GM23338 (cell line): ENCODE measurements at regions not wholly inside any gene's neighbourhood (a gene's known extent, or its start where the extent isn't known, plus 50 kb on each side); places are given as distances from the start of the nearest gene placed in this dataset.

Experiments
- ATAC-seq: fragments of 200-7000 bp; cut with Tn5 transposase; 3 replicates; pipeline ENCODE4 v1.9.1; 2020
- DNase-seq: peaks from one replicate; pipeline ENCODE4 v3.0.0-alpha.2; 2015; ENCODE audit warnings: low spot score
- H2AFZ ChIP-seq: fragments of 200-600 bp; sonication (generic); 2 replicates; pipeline ENCODE4 v1.8.0; 2016; ENCODE audit warnings: antibody characterized with exemption, mild to moderate bottlenecking, moderate library complexity
- H3F3A ChIP-seq: fragments of 200-600 bp; sonication (generic); replicated peaks from 2 replicates; pipeline ENCODE4 v1.8.0; 2017; ENCODE audit warnings: antibody characterized with exemption, mixed run types, low read depth
- H3K27ac ChIP-seq: fragments of 200-600 bp; sonication (generic); 2 replicates; pipeline ENCODE4 v1.6.1; 2016; ENCODE audit warnings: low read depth
- H3K27me3 ChIP-seq: fragments of 200-600 bp; sonication (generic); 2 replicates; pipeline ENCODE4 v1.8.0; 2016; ENCODE audit warnings: mild to moderate bottlenecking, mixed run types, moderate library complexity; ENCODE audit not compliant: insufficient read depth
- H3K36me3 ChIP-seq: fragments of 200-600 bp; sonication (generic); 2 replicates; pipeline ENCODE4 v1.8.0; 2016; ENCODE audit warnings: mild to moderate bottlenecking; ENCODE audit not compliant: insufficient read depth
- H3K4me1 ChIP-seq: fragments of 200-600 bp; sonication (generic); 2 replicates; pipeline ENCODE4 v1.8.0; 2016; ENCODE audit warnings: mild to moderate bottlenecking, moderate library complexity; ENCODE audit not compliant: insufficient read depth
- H3K4me2 ChIP-seq: fragments of 200-600 bp; sonication (generic); 2 replicates; pipeline ENCODE4 v1.7.1; 2017; ENCODE audit warnings: mixed run types
- H3K4me3 ChIP-seq: fragments of 200-600 bp; sonication (generic); 2 replicates; pipeline ENCODE4 v1.6.1; 2016; ENCODE audit warnings: mixed run types
- H3K79me2 ChIP-seq: fragments of 200-600 bp; sonication (generic); replicated peaks from 2 replicates; pipeline ENCODE4 v1.8.0; 2017; ENCODE audit warnings: mild to moderate bottlenecking; ENCODE audit not compliant: insufficient read depth
- H3K9me2 ChIP-seq: fragments of 200-600 bp; sonication (generic); 2 replicates; pipeline ENCODE4 v1.8.0; 2017; ENCODE audit not compliant: insufficient read depth
- H4K20me1 ChIP-seq: fragments of 200-600 bp; sonication (generic); replicated peaks from 2 replicates; pipeline ENCODE4 v1.8.0; 2017; ENCODE audit warnings: mild to moderate bottlenecking; ENCODE audit not compliant: insufficient read depth
- H3K27ac Mint-ChIP-seq: 2 replicates; pipeline ENCODE4 v1.8.0; 2020; ENCODE audit warnings: inconsistent platforms, mild to moderate bottlenecking, moderate library complexity, mixed read lengths
- H3K27me3 Mint-ChIP-seq: 3 replicates; pipeline ENCODE4 v1.8.0; 2022; ENCODE audit warnings: low read depth, mild to moderate bottlenecking, moderate library complexity, mixed read lengths, inconsistent platforms; ENCODE audit not compliant: insufficient read depth, poor library complexity
- H3K36me3 Mint-ChIP-seq: 3 replicates; pipeline ENCODE4 v1.8.0; 2021; ENCODE audit warnings: low read depth, mild to moderate bottlenecking, inconsistent platforms, moderate library complexity, mixed read lengths
- H3K4me1 Mint-ChIP-seq: 3 replicates; pipeline ENCODE4 v1.8.0; 2020; ENCODE audit warnings: mild to moderate bottlenecking, inconsistent platforms, mixed read lengths
- H3K4me3 Mint-ChIP-seq: 3 replicates; pipeline ENCODE4 v1.8.0; 2021; ENCODE audit warnings: moderate library complexity, mild to moderate bottlenecking, inconsistent platforms, mixed read lengths
- H3K9me3 Mint-ChIP-seq: 3 replicates; pipeline ENCODE4 v1.8.0; 2020; ENCODE audit warnings: moderate library complexity, mild to moderate bottlenecking, inconsistent platforms, mixed read lengths
- CREB1 ChIP-seq: fragments of 250-450 bp; sonication (Bioruptor Pico); IDR thresholded peaks from 2 replicates; pipeline ENCODE4 v1.5.0; 2020; ENCODE audit warnings: low read depth, mild to moderate bottlenecking, moderate library complexity
- EZH2 ChIP-seq: fragments of 200-600 bp; sonication (generic); IDR thresholded peaks from one replicate; pipeline ENCODE4 v1.8.0; 2017; ENCODE audit warnings: antibody characterized with exemption, mild to moderate bottlenecking, low read depth; ENCODE audit not compliant: unreplicated experiment
- EZH2phosphoT487 ChIP-seq: fragments of 200-600 bp; sonication (generic); IDR thresholded peaks from one replicate; pipeline ENCODE4 v1.8.1; 2018; ENCODE audit warnings: antibody characterized with exemption; ENCODE audit not compliant: unreplicated experiment
- JUNB ChIP-seq: IDR thresholded peaks from one replicate; pipeline ENCODE4 v1.6.1; 2016; ENCODE audit warnings: antibody characterized with exemption; ENCODE audit not compliant: unreplicated experiment
- NANOG ChIP-seq: IDR thresholded peaks from 2 replicates; pipeline ENCODE4 v1.6.1; 2016; ENCODE audit warnings: antibody characterized with exemption, borderline replicate concordance
- ZNF114 ChIP-seq: fragments of 250-450 bp; sonication (Bioruptor Pico); IDR thresholded peaks from 2 replicates; pipeline ENCODE4 v1.5.0; 2020; ENCODE audit warnings: mild to moderate bottlenecking, moderate library complexity
- ZNF331 ChIP-seq: fragments of 250-450 bp; sonication (Bioruptor Pico); IDR thresholded peaks from 2 replicates; pipeline ENCODE4 v1.5.0; 2020; ENCODE audit warnings: low read depth, mild to moderate bottlenecking, moderate library complexity
- TF ChIP-seq, protein P1 (sequence below): IDR thresholded peaks from 2 replicates; pipeline ENCODE4 v1.6.1; 2016; ENCODE audit warnings: antibody characterized with exemption
- TF ChIP-seq, protein P2 (sequence below), 2 experiments: fragments of 200-600 bp in 1 of 2; sonication (generic) in 1 of 2; conservative IDR thresholded peaks; 2 replicates each; pipeline versions ENCODE4 v1.5.1 to v1.6.1; 2016 to 2017; ENCODE audit warnings: antibody characterized with exemption in 2 of 2, low read depth in 2 of 2, mild to moderate bottlenecking in 2 of 2, moderate library complexity in 1 of 2
- TF ChIP-seq, protein P3 (sequence below): fragments of 250-450 bp; sonication (Bioruptor Pico); IDR thresholded peaks from 2 replicates; pipeline ENCODE4 v1.5.0; 2020; ENCODE audit warnings: mild to moderate bottlenecking, moderate library complexity

DNA sequence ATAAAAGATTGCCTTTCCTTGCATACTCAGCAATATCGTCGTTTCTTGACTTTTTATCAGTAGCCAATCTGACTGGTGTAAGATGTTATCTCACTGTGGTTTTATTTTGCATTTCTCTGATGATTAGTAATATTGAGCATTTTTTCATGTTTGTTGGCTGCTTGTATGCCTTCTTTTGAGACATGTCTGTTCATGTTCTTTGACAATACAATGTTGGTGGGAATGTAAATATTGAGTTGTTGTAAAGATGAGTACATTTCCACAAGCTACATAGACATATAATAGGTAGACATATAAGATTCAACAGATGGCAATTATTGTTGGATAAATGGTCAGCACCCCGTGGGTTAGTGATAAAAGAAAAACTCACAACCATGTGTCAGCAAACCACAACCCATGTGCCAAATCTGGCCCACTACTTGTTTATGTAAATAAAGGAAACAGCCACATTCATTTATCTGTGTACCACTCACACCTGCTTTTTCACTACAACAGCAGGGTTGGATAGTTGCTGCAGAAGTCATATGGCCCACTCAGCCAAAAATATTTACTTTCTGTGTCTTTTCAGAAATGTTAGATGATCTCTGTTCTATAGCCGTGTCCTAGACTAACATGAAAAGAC is 153.1 kb upstream of the VCX start (continued):
- no peak for TF ChIP-seq EZH2
- no peak for TF ChIP-seq ZNF331 (CRISPR knock-in tag)
- TF ChIP-seq, protein P1, sequence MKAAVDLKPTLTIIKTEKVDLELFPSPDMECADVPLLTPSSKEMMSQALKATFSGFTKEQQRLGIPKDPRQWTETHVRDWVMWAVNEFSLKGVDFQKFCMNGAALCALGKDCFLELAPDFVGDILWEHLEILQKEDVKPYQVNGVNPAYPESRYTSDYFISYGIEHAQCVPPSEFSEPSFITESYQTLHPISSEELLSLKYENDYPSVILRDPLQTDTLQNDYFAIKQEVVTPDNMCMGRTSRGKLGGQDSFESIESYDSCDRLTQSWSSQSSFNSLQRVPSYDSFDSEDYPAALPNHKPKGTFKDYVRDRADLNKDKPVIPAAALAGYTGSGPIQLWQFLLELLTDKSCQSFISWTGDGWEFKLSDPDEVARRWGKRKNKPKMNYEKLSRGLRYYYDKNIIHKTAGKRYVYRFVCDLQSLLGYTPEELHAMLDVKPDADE, result no peak
- TF ChIP-seq ZNF114 (CRISPR knock-in tag), result no peak
- no peak for TF ChIP-seq EZH2phosphoT487
- no peak for TF ChIP-seq NANOG
- no peak for TF ChIP-seq CREB1 (CRISPR knock-in tag)
- TF ChIP-seq, protein P2, sequence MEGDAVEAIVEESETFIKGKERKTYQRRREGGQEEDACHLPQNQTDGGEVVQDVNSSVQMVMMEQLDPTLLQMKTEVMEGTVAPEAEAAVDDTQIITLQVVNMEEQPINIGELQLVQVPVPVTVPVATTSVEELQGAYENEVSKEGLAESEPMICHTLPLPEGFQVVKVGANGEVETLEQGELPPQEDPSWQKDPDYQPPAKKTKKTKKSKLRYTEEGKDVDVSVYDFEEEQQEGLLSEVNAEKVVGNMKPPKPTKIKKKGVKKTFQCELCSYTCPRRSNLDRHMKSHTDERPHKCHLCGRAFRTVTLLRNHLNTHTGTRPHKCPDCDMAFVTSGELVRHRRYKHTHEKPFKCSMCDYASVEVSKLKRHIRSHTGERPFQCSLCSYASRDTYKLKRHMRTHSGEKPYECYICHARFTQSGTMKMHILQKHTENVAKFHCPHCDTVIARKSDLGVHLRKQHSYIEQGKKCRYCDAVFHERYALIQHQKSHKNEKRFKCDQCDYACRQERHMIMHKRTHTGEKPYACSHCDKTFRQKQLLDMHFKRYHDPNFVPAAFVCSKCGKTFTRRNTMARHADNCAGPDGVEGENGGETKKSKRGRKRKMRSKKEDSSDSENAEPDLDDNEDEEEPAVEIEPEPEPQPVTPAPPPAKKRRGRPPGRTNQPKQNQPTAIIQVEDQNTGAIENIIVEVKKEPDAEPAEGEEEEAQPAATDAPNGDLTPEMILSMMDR (conservative IDR thresholded peaks at IDR 0.05; ENCODE audit: low read depth in 2 of 2), result no peak

DNA sequence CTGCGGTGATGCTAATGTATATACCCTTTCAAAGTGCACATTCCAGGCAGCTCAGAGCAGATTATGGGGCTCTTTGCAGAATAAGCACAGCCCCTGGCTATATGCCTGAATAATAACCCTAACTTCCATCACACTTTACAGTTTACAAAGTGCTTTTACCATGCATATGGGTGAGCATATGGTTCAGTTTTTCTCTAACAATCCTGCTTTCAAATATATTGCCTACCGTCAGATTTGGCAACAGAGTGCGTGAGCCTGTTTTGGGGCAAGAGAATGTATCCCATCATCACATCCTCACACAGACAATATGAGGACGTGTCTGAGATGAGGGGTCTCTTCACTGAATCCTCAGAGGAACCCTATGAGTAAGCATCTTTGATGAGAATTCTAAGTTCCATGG is 162.8 kb upstream of the VCX start:
- Histone ChIP-seq H3K4me3 (no peak overlapping the region), H3K27ac (no peak overlapping the region), H3K79me2 (no peaks in the 10 kb centered on the region), H2AFZ (no peak overlapping the region), H3K27me3 (no peaks in the 10 kb centered on the region), H3F3A (no peaks in the 10 kb centered on the region), H4K20me1 (no peaks in the 10 kb centered on the region), H3K36me3 (no peaks in the 10 kb centered on the region), H3K4me2 (no peak overlapping the region), H3K9me2 (no peaks in the 10 kb centered on the region), H3K4me1 (no peaks in the 10 kb centered on the region)
- no peaks in the 10 kb centered on the region for H3K36me3 Mint-ChIP-seq
- ATAC-seq (no peak), DNase-seq (no peak)
- H3K4me3 Mint-ChIP-seq, result no peak overlapping the region
- no peak overlapping the region for H3K27ac Mint-ChIP-seq
- peaks cover 2% of the 10 kb centered on the region for H3K27me3 Mint-ChIP-seq
- TF ChIP-seq ZNF114 (CRISPR knock-in tag), result no peak
- no peaks in the 10 kb centered on the region for H3K9me3 Mint-ChIP-seq
- no peaks in the 10 kb centered on the region for H3K4me1 Mint-ChIP-seq

DNA sequence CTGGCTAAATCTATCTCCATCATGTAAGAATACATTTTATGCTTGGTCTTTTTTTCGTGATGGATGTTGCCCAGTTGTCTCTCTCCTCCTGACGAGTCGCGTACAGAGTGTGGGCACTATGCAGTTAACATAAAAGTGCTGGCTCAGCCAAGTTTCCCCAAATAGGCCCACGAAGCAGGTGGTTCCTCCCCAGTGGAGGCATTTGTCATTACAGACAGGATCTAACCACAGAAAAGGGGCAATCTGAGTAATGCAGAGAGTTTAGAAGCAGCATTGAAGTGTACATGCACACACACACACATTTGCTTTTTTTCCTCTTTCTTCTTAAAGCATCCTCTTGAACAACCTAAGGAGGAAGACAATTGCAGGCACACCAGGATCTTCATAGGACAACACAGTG is 188.7 kb upstream of the VCX start:
- DNase-seq, result no peak
- Histone ChIP-seq H4K20me1 (no peaks in the 10 kb centered on the region), H3K27ac (no peak overlapping the region), H3K36me3 (no peaks in the 10 kb centered on the region), H2AFZ (no peak overlapping the region), H3K4me2 (no peak overlapping the region), H3K4me3 (no peak overlapping the region), H3K79me2 (no peaks in the 10 kb centered on the region), H3K9me2 (no peaks in the 10 kb centered on the region), H3F3A (no peaks in the 10 kb centered on the region), H3K27me3 (no peaks in the 10 kb centered on the region), H3K4me1 (peaks cover 6% of the 10 kb centered on the region)
- ATAC-seq, result no peak
- Mint-ChIP-seq H3K27me3 (no peaks in the 10 kb centered on the region), H3K36me3 (peaks cover 2% of the 10 kb centered on the region; the same call in 2 of the 3 replicates), H3K4me1 (no peaks in the 10 kb centered on the region), H3K9me3 (0 out of 3 replicates have a peak, but pooled peaks cover 2% of the 10 kb centered on the region), H3K27ac (no peak overlapping the region), H3K4me3 (no peak overlapping the region)
- TF ChIP-seq JUNB (no peak), EZH2phosphoT487 (no peak), CREB1 (CRISPR knock-in tag) (no peak)
- TF ChIP-seq, protein P3, sequence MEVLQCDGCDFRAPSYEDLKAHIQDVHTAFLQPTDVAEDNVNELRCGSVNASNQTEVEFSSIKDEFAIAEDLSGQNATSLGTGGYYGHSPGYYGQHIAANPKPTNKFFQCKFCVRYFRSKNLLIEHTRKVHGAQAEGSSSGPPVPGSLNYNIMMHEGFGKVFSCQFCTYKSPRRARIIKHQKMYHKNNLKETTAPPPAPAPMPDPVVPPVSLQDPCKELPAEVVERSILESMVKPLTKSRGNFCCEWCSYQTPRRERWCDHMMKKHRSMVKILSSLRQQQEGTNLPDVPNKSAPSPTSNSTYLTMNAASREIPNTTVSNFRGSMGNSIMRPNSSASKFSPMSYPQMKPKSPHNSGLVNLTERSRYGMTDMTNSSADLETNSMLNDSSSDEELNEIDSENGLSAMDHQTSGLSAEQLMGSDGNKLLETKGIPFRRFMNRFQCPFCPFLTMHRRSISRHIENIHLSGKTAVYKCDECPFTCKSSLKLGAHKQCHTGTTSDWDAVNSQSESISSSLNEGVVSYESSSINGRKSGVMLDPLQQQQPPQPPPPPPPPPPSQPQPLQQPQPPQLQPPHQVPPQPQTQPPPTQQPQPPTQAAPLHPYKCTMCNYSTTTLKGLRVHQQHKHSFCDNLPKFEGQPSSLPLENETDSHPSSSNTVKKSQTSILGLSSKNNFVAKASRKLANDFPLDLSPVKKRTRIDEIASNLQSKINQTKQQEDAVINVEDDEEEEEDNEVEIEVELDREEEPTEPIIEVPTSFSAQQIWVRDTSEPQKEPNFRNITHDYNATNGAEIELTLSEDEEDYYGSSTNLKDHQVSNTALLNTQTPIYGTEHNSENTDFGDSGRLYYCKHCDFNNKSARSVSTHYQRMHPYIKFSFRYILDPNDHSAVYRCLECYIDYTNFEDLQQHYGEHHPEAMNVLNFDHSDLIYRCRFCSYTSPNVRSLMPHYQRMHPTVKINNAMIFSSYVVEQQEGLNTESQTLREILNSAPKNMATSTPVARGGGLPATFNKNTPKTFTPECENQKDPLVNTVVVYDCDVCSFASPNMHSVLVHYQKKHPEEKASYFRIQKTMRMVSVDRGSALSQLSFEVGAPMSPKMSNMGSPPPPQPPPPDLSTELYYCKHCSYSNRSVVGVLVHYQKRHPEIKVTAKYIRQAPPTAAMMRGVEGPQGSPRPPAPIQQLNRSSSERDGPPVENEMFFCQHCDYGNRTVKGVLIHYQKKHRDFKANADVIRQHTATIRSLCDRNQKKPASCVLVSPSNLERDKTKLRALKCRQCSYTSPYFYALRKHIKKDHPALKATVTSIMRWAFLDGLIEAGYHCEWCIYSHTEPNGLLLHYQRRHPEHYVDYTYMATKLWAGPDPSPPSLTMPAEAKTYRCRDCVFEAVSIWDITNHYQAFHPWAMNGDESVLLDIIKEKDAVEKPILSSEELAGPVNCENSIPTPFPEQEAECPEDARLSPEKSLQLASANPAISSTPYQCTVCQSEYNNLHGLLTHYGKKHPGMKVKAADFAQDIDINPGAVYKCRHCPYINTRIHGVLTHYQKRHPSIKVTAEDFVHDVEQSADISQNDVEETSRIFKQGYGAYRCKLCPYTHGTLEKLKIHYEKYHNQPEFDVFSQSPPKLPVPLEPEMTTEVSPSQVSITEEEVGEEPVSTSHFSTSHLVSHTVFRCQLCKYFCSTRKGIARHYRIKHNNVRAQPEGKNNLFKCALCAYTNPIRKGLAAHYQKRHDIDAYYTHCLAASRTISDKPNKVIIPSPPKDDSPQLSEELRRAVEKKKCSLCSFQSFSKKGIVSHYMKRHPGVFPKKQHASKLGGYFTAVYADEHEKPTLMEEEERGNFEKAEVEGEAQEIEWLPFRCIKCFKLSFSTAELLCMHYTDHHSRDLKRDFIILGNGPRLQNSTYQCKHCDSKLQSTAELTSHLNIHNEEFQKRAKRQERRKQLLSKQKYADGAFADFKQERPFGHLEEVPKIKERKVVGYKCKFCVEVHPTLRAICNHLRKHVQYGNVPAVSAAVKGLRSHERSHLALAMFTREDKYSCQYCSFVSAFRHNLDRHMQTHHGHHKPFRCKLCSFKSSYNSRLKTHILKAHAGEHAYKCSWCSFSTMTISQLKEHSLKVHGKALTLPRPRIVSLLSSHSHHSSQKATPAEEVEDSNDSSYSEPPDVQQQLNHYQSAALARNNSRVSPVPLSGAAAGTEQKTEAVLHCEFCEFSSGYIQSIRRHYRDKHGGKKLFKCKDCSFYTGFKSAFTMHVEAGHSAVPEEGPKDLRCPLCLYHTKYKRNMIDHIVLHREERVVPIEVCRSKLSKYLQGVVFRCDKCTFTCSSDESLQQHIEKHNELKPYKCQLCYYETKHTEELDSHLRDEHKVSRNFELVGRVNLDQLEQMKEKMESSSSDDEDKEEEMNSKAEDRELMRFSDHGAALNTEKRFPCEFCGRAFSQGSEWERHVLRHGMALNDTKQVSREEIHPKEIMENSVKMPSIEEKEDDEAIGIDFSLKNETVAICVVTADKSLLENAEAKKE (CRISPR knock-in tag), result no peak
